Stimulated activated effector memory CD8-positive, alpha-beta T cell treated with anti-CD3 and anti-CD28 coated beads, Interleukin-12 subunit alpha, Interleukin-12 subunit beta, amount 100 ng/mL, for 72 hours (primary cell): ENCODE measurements at regions not wholly inside any gene's neighbourhood (a gene's known extent, or its start where the extent isn't known, plus 50 kb on each side); places are given as distances from the start of the nearest gene placed in this dataset.

Source experiments
- ATAC-seq: fragments of 150-1000 bp; cut with Tn5 transposase; 2 replicates; pipeline ENCODE4 v1.10.0; 2021
- DNase-seq, 2 donors: peaks; one replicate each; pipeline ENCODE4 v3.0.0; 2021 to 2022; ENCODE audit warnings: low spot score in 2 of 2
- H3K27ac Mint-ChIP-seq: one replicate; pipeline ENCODE4 v1.8.0; 2022; ENCODE audit warnings: mild to moderate bottlenecking, mixed read lengths
- H3K36me3 Mint-ChIP-seq: one replicate; pipeline ENCODE4 v1.8.0; 2022; ENCODE audit warnings: mild to moderate bottlenecking, mixed read lengths
- H3K4me1 Mint-ChIP-seq: one replicate; pipeline ENCODE4 v1.8.0; 2022; ENCODE audit warnings: mixed read lengths
- H3K4me3 Mint-ChIP-seq: one replicate; pipeline ENCODE4 v1.8.0; 2022; ENCODE audit warnings: mild to moderate bottlenecking, mixed read lengths
- H3K9me3 Mint-ChIP-seq: one replicate; pipeline ENCODE4 v1.8.0; 2022; ENCODE audit warnings: mixed read lengths

GRCh38 chr14:85093631-85094330 is 436.2 kb upstream of the FLRT2 start:
- H3K27ac Mint-ChIP-seq = no peak overlapping the region
- DNase-seq (no peak), ATAC-seq (no peak)
- H3K4me3 Mint-ChIP-seq = no peak overlapping the region
- H3K9me3 Mint-ChIP-seq = peaks cover 9% of the 10 kb centered on the region
- H3K36me3 Mint-ChIP-seq = no peaks in the 10 kb centered on the region
- no peaks in the 10 kb centered on the region for H3K4me1 Mint-ChIP-seq

GRCh38 chr14:85102591-85102990 is 427.4 kb upstream of the FLRT2 start:
- Mint-ChIP-seq H3K9me3 (peaks cover 7% of the 10 kb centered on the region), H3K4me1 (no peaks in the 10 kb centered on the region), H3K27ac (no peak overlapping the region), H3K36me3 (no peaks in the 10 kb centered on the region), H3K4me3 (no peak overlapping the region)
- ATAC-seq = no peak
- no peak for DNase-seq

GRCh38 chr14:85106506-85106905 is 423.4 kb upstream of the FLRT2 start:
- Mint-ChIP-seq H3K27ac (no peak overlapping the region), H3K4me1 (no peaks in the 10 kb centered on the region), H3K4me3 (no peak overlapping the region), H3K36me3 (no peaks in the 10 kb centered on the region), H3K9me3 (peaks cover 9% of the 10 kb centered on the region)
- ATAC-seq = no peak
- no peak for DNase-seq

GRCh38 chr14:85112762-85113161 is 417.2 kb upstream of the FLRT2 start:
- Mint-ChIP-seq H3K36me3 (no peaks in the 10 kb centered on the region), H3K4me1 (no peaks in the 10 kb centered on the region), H3K9me3 (peaks cover 20% of the 10 kb centered on the region), H3K4me3 (no peak overlapping the region), H3K27ac (no peak overlapping the region)
- DNase-seq (no peak), ATAC-seq (no peak)

- no peaks in the 10 kb centered on the region for H3K4me1 Mint-ChIP-seq
- H3K9me3 Mint-ChIP-seq = peaks cover 29% of the 10 kb centered on the region
- no peak overlapping the region for H3K4me3 Mint-ChIP-seq
- no peak overlapping the region for H3K27ac Mint-ChIP-seq
- no peaks in the 10 kb centered on the region for H3K36me3 Mint-ChIP-seq
- DNase-seq = no peak
- ATAC-seq = no peak
Measured at GRCh38 chr14:85115921-85116320, 414.0 kb upstream of the FLRT2 start.

- no peak for ATAC-seq
- no peaks in the 10 kb centered on the region for H3K36me3 Mint-ChIP-seq
- H3K4me1 Mint-ChIP-seq = no peaks in the 10 kb centered on the region
- no peak overlapping the region for H3K4me3 Mint-ChIP-seq
- peaks cover 20% of the 10 kb centered on the region for H3K9me3 Mint-ChIP-seq
- no peak for DNase-seq
- H3K27ac Mint-ChIP-seq = no peak overlapping the region
Measured at GRCh38 chr14:85118274-85118673, 411.7 kb upstream of the FLRT2 start.

- H3K36me3 Mint-ChIP-seq = no peaks in the 10 kb centered on the region
- H3K27ac Mint-ChIP-seq = no peak overlapping the region
- no peak overlapping the region for H3K4me3 Mint-ChIP-seq
- H3K9me3 Mint-ChIP-seq = peaks cover 18% of the 10 kb centered on the region
- DNase-seq = no peak
- ATAC-seq = no peak
- H3K4me1 Mint-ChIP-seq = no peaks in the 10 kb centered on the region
Measured at GRCh38 chr14:85122690-85123089, 407.3 kb upstream of the FLRT2 start.

- ATAC-seq (no peak), DNase-seq (no peak)
- peaks cover 17% of the 10 kb centered on the region for H3K9me3 Mint-ChIP-seq
- H3K27ac Mint-ChIP-seq = no peak overlapping the region
- no peaks in the 10 kb centered on the region for H3K36me3 Mint-ChIP-seq
- no peak overlapping the region for H3K4me3 Mint-ChIP-seq
- no peaks in the 10 kb centered on the region for H3K4me1 Mint-ChIP-seq
Measured at GRCh38 chr14:85123755-85124154, 406.2 kb upstream of the FLRT2 start.

- Mint-ChIP-seq H3K9me3 (peaks cover 10% of the 10 kb centered on the region), H3K4me1 (no peaks in the 10 kb centered on the region), H3K36me3 (no peaks in the 10 kb centered on the region), H3K27ac (no peak overlapping the region), H3K4me3 (no peak overlapping the region)
- DNase-seq (no peak), ATAC-seq (no peak)
Measured at GRCh38 chr14:85124631-85125290, 405.2 kb upstream of the FLRT2 start.

GRCh38 chr14:85125291-85125670 is 404.7 kb upstream of the FLRT2 start:
- H3K4me3 Mint-ChIP-seq = no peak overlapping the region
- H3K27ac Mint-ChIP-seq = no peak overlapping the region
- no peaks in the 10 kb centered on the region for H3K36me3 Mint-ChIP-seq
- H3K9me3 Mint-ChIP-seq = peaks cover 9% of the 10 kb centered on the region
- DNase-seq (no peak), ATAC-seq (no peak)
- no peaks in the 10 kb centered on the region for H3K4me1 Mint-ChIP-seq

- no peak for DNase-seq
- ATAC-seq = no peak
- H3K4me3 Mint-ChIP-seq = no peak overlapping the region
- H3K4me1 Mint-ChIP-seq = no peaks in the 10 kb centered on the region
- H3K27ac Mint-ChIP-seq = no peak overlapping the region
- peaks cover 6% of the 10 kb centered on the region for H3K9me3 Mint-ChIP-seq
- no peaks in the 10 kb centered on the region for H3K36me3 Mint-ChIP-seq
Measured at GRCh38 chr14:85129921-85130320, 400.0 kb upstream of the FLRT2 start.

- Mint-ChIP-seq H3K9me3 (peaks cover 6% of the 10 kb centered on the region), H3K36me3 (no peaks in the 10 kb centered on the region), H3K4me1 (no peaks in the 10 kb centered on the region), H3K27ac (no peak overlapping the region), H3K4me3 (no peak overlapping the region)
- no peak for ATAC-seq
- no peak for DNase-seq
Measured at GRCh38 chr14:85131226-85131922, 398.6 kb upstream of the FLRT2 start.

- H3K4me1 Mint-ChIP-seq = no peaks in the 10 kb centered on the region
- H3K36me3 Mint-ChIP-seq = no peaks in the 10 kb centered on the region
- no peak overlapping the region for H3K27ac Mint-ChIP-seq
- ATAC-seq (no peak), DNase-seq (no peak)
- no peak overlapping the region for H3K4me3 Mint-ChIP-seq
- H3K9me3 Mint-ChIP-seq = peaks cover 12% of the 10 kb centered on the region
Measured at GRCh38 chr14:85142982-85143381, 387.0 kb upstream of the FLRT2 start.

GRCh38 chr14:85146779-85147178 is 383.2 kb upstream of the FLRT2 start:
- ATAC-seq = no peak
- no peak overlapping the region for H3K27ac Mint-ChIP-seq
- H3K4me1 Mint-ChIP-seq = no peaks in the 10 kb centered on the region
- no peak overlapping the region for H3K4me3 Mint-ChIP-seq
- peaks cover 10% of the 10 kb centered on the region for H3K9me3 Mint-ChIP-seq
- H3K36me3 Mint-ChIP-seq = no peaks in the 10 kb centered on the region
- DNase-seq = no peak

GRCh38 chr14:85150166-85150565 is 379.8 kb upstream of the FLRT2 start:
- ATAC-seq (no peak), DNase-seq (no peak)
- Mint-ChIP-seq H3K9me3 (peaks cover 12% of the 10 kb centered on the region), H3K4me3 (no peak overlapping the region), H3K4me1 (no peaks in the 10 kb centered on the region), H3K36me3 (no peaks in the 10 kb centered on the region), H3K27ac (no peak overlapping the region)

GRCh38 chr14:85154714-85155113 is 375.2 kb upstream of the FLRT2 start:
- no peaks in the 10 kb centered on the region for H3K36me3 Mint-ChIP-seq
- no peak overlapping the region for H3K4me3 Mint-ChIP-seq
- H3K27ac Mint-ChIP-seq = no peak overlapping the region
- DNase-seq (no peak), ATAC-seq (no peak)
- H3K4me1 Mint-ChIP-seq = no peaks in the 10 kb centered on the region
- H3K9me3 Mint-ChIP-seq = peaks cover 13% of the 10 kb centered on the region
